Amniotic epithelial cell (primary cell): ENCODE measurements at regions not wholly inside any gene's neighbourhood (a gene's known extent, or its start where the extent isn't known, plus 50 kb on each side); places are given as distances from the start of the nearest gene placed in this dataset.

Source experiments
- DNase-seq: peaks from one replicate; pipeline ENCODE4 v3.0.0-alpha.2; 2010; ENCODE audit warnings: low read depth

GRCh38 chr2:240191001-240191400 is 50.5 kb upstream of the OTOS start:
- DNase-seq: no peak

- DNase-seq: no peak
Measured at GRCh38 chr2:240192661-240193060, 52.2 kb upstream of the OTOS start.

- peak; percentile 49 for DNase-seq
Measured at GRCh38 chr2:240194341-240194762, 53.9 kb upstream of the OTOS start.

GRCh38 chr2:240195316-240195861 is 54.9 kb upstream of the OTOS start:
- DNase-seq: no peak

GRCh38 chr2:240196716-240197461 is 56.4 kb upstream of the OTOS start:
- no peak for DNase-seq

GRCh38 chr2:240197462-240198139 is 57.1 kb upstream of the OTOS start:
- no peak for DNase-seq

- DNase-seq: no peak
Measured at GRCh38 chr2:240198226-240198625, 57.8 kb upstream of the OTOS start.

- no peak for DNase-seq
Measured at GRCh38 chr2:240199133-240199870, 58.8 kb upstream of the OTOS start.

- peak; percentile 51 for DNase-seq
Measured at GRCh38 chr2:240200230-240201051, 60.0 kb upstream of the OTOS start.

- DNase-seq: no peak
Measured at GRCh38 chr2:240201866-240202265, 61.4 kb upstream of the OTOS start.

GRCh38 chr2:240202586-240202985 is 62.1 kb upstream of the OTOS start:
- DNase-seq: no peak

- DNase-seq: no peak
Measured at GRCh38 chr2:240203031-240203787, 62.8 kb upstream of the OTOS start.

GRCh38 chr2:240203788-240204270 is 63.4 kb upstream of the OTOS start:
- DNase-seq: no peak

- DNase-seq: no peak
Measured at GRCh38 chr2:240204431-240205276, 64.2 kb upstream of the OTOS start.

GRCh38 chr2:240205348-240205747 is 64.9 kb upstream of the OTOS start:
- peak; percentile 60 for DNase-seq

GRCh38 chr2:240205772-240206171 is 65.3 kb upstream of the OTOS start:
- DNase-seq: no peak

- DNase-seq: no peak
Measured at GRCh38 chr2:240206630-240207029, 66.2 kb upstream of the OTOS start.

GRCh38 chr2:240207661-240208060 is 67.2 kb upstream of the OTOS start:
- no peak for DNase-seq

- DNase-seq: no peak
Measured at GRCh38 chr2:240208096-240208495, 67.6 kb upstream of the OTOS start.
